IMR-90 (cell line): ENCODE measurements at regions not wholly inside any gene's neighbourhood (a gene's known extent, or its start where the extent isn't known, plus 50 kb on each side); places are given as distances from the start of the nearest gene placed in this dataset.

Source experiments
- ATAC-seq: fragments of 200-7000 bp; cut with Tn5 transposase; 2 replicates; pipeline ENCODE4 v1.9.1; 2020; ENCODE audit warnings: low read depth, mild to moderate bottlenecking, moderate library complexity
- BruUV-seq: library from RNA; stranded (reverse); fragments of 400-500 nt; replicated peaks from 2 replicates; lab custom pipeline; 2021; lab: Mats Ljungman, UMichigan
- CTCF ChIA-PET: fragments of 300-600 bp; formaldehyde crosslinking; extraction: SDS; loops from one replicate; lab custom pipeline; 2021; ENCODE audit warnings: antibody characterized with exemption; lab: Yijun Ruan, JAX
- POLR2A ChIA-PET: fragments of 300-600 bp; sonication (Branson Sonifier 250); formaldehyde crosslinking; loops from one replicate; lab custom pipeline; 2022; ENCODE audit warnings: antibody characterized with exemption; ENCODE audit not compliant: unreplicated experiment; lab: Charles Lee
- DNase-seq: peaks from one replicate; pipeline ENCODE4 v3.0.0; 2013
- H2AFZ ChIP-seq: replicated peaks from 2 replicates; pipeline ENCODE3; 2013; ENCODE audit warnings: low read length, mild to moderate bottlenecking; ENCODE audit not compliant: poor library complexity
- H2AK5ac ChIP-seq: 2 replicates; pipeline ENCODE4 v1.6.1; 2013; ENCODE audit warnings: low read depth, low read length, inconsistent platforms
- H2AK9ac ChIP-seq: replicated peaks from 2 replicates; pipeline ENCODE3; 2013; ENCODE audit warnings: mild to moderate bottlenecking, low read depth, low read length, moderate library complexity; ENCODE audit not compliant: poor library complexity
- H2BK120ac ChIP-seq: 2 replicates; pipeline ENCODE4 v1.6.1; 2013; ENCODE audit warnings: low read depth, low read length, inconsistent platforms
- H2BK15ac ChIP-seq: 3 replicates; pipeline ENCODE4 v1.6.1; 2013; ENCODE audit warnings: low read depth, low read length, inconsistent platforms
- H2BK20ac ChIP-seq: 2 replicates; pipeline ENCODE4 v1.6.1; 2013; ENCODE audit warnings: low read depth, mild to moderate bottlenecking, inconsistent platforms, low read length, moderate library complexity
- H2BK5ac ChIP-seq: 2 replicates; pipeline ENCODE4 v1.6.1; 2013; ENCODE audit warnings: mild to moderate bottlenecking, low read depth, low read length, inconsistent platforms; ENCODE audit not compliant: poor library complexity, severe bottlenecking
- H3K14ac ChIP-seq: replicated peaks from 2 replicates; pipeline ENCODE4 v1.6.1; 2013; ENCODE audit warnings: low read depth, low read length, inconsistent platforms
- H3K18ac ChIP-seq: 2 replicates; pipeline ENCODE4 v1.6.1; 2013; ENCODE audit warnings: low read depth, low read length, control low read depth
- H3K23ac ChIP-seq: 2 replicates; pipeline ENCODE4 v1.6.1; 2013; ENCODE audit warnings: low read depth, low read length, inconsistent platforms
- H3K27ac ChIP-seq: 2 replicates; pipeline ENCODE4 v1.5.1; 2013; ENCODE audit warnings: mild to moderate bottlenecking, control low read depth, low read length; ENCODE audit not compliant: insufficient read depth
- H3K27me3 ChIP-seq: 2 replicates; pipeline ENCODE4 v1.6.1; 2013; ENCODE audit warnings: low read length; ENCODE audit not compliant: control insufficient read depth, insufficient read depth
- H3K36me3 ChIP-seq: 2 replicates; pipeline ENCODE4 v1.6.1; 2013; ENCODE audit warnings: low read length, mixed read lengths; ENCODE audit not compliant: control insufficient read depth, insufficient read depth
- H3K4ac ChIP-seq: 2 replicates; pipeline ENCODE4 v1.6.1; 2013; ENCODE audit warnings: low read depth, low read length, inconsistent platforms
- H3K4me1 ChIP-seq: 2 replicates; pipeline ENCODE4 v1.6.1; 2013; ENCODE audit warnings: low read length, mixed read lengths; ENCODE audit not compliant: control insufficient read depth, insufficient read depth
- H3K4me2 ChIP-seq: 2 replicates; pipeline ENCODE4 v1.6.1; 2013; ENCODE audit warnings: low read depth, mild to moderate bottlenecking, control low read depth, low read length, moderate library complexity
- H3K4me3 ChIP-seq: 2 replicates; pipeline ENCODE4 v1.5.1; 2013; ENCODE audit warnings: low read depth, mild to moderate bottlenecking, control low read depth, low read length, moderate library complexity; ENCODE audit not compliant: insufficient read depth
- H3K56ac ChIP-seq: 2 replicates; pipeline ENCODE4 v1.6.1; 2013; ENCODE audit warnings: low read length, inconsistent platforms; ENCODE audit not compliant: insufficient read depth; ENCODE audit errors: extremely low read depth
- H3K79me1 ChIP-seq, 2 experiments: 2 replicates each; pipeline ENCODE4 v1.6.1; 2013; ENCODE audit warnings: low read length in 2 of 2, inconsistent platforms in 1 of 2, low read depth in 1 of 2
- H3K9ac ChIP-seq: 2 replicates; pipeline ENCODE4 v1.6.1; 2013; ENCODE audit warnings: low read depth, low read length, control low read depth
- H3K9me1 ChIP-seq: 2 replicates; pipeline ENCODE4 v1.6.1; 2013; ENCODE audit warnings: low read length, inconsistent platforms; ENCODE audit not compliant: insufficient read depth
- H3K9me3 ChIP-seq: 2 replicates; pipeline ENCODE4 v1.6.1; 2013; ENCODE audit warnings: low read length; ENCODE audit not compliant: control insufficient read depth, insufficient read depth
- H4K20me1 ChIP-seq: 2 replicates; pipeline ENCODE4 v1.6.1; 2013; ENCODE audit warnings: low read length, inconsistent platforms; ENCODE audit not compliant: insufficient read depth
- H4K5ac ChIP-seq: 2 replicates; pipeline ENCODE4 v1.6.1; 2013; ENCODE audit warnings: mild to moderate bottlenecking, low read depth, low read length, control low read depth
- H4K8ac ChIP-seq, 2 experiments: 2 replicates each; pipeline ENCODE4 v1.6.1; 2013; ENCODE audit warnings: low read depth in 2 of 2, low read length in 2 of 2, control low read depth in 1 of 2, inconsistent platforms in 1 of 2
- H4K91ac ChIP-seq: 2 replicates; pipeline ENCODE4 v1.6.1; 2013; ENCODE audit warnings: low read depth, low read length, inconsistent platforms; ENCODE audit not compliant: insufficient read depth
- BHLHE40 ChIP-seq: fragments of 150-350 bp; IDR thresholded peaks from 2 replicates; pipeline ENCODE4 v1.6.1; 2016; ENCODE audit warnings: mild to moderate bottlenecking, low read depth, low read length
- CEBPB ChIP-seq: IDR thresholded peaks from 2 replicates; pipeline ENCODE4 v1.6.1; 2012; ENCODE audit warnings: low read depth, low read length, improper control_type of control experiment
- CHD1 ChIP-seq: IDR thresholded peaks from 2 replicates; pipeline ENCODE4 v1.6.1; 2012; ENCODE audit warnings: low read depth, low read length, improper control_type of control experiment
- FOS ChIP-seq: fragments of 150-350 bp; IDR thresholded peaks from 2 replicates; pipeline ENCODE4 v1.6.1; 2016; ENCODE audit warnings: low read depth, low read length
- MAFK ChIP-seq: IDR thresholded peaks from 2 replicates; pipeline ENCODE4 v1.6.1; 2012; ENCODE audit warnings: low read depth, low read length, improper control_type of control experiment
- MAZ ChIP-seq: IDR thresholded peaks from 2 replicates; pipeline ENCODE4 v1.6.1; 2012; ENCODE audit warnings: low read depth, mild to moderate bottlenecking, low read length, improper control_type of control experiment, moderate library complexity, borderline replicate concordance
- MXI1 ChIP-seq: IDR thresholded peaks from 2 replicates; pipeline ENCODE4 v1.6.1; 2012; ENCODE audit warnings: low read depth, mild to moderate bottlenecking, low read length, moderate library complexity, borderline replicate concordance
- NFE2L2 ChIP-seq: fragments of 150-350 bp; IDR thresholded peaks from 2 replicates; pipeline ENCODE4 v1.6.1; 2016; ENCODE audit warnings: low read depth, mild to moderate bottlenecking, low read length
- POLR2A ChIP-seq: IDR thresholded peaks from 2 replicates; pipeline ENCODE4 v1.6.1; 2012; ENCODE audit warnings: mild to moderate bottlenecking, low read depth, low read length
- RCOR1 ChIP-seq: IDR thresholded peaks from 2 replicates; pipeline ENCODE4 v1.6.1; 2012; ENCODE audit warnings: mild to moderate bottlenecking, low read length, improper control_type of control experiment; ENCODE audit not compliant: insufficient replicate concordance
- SMC3 ChIP-seq: fragments of 150-350 bp; IDR thresholded peaks from 2 replicates; pipeline ENCODE4 v1.6.1; 2016; ENCODE audit warnings: low read depth, mild to moderate bottlenecking, antibody characterized with exemption, low read length, moderate library complexity
- WGBS, 2 experiments: methylation state at CpG; one replicate each; pipeline versions ENCODE4 v1.1.5 to v1.1.7; 2013; ENCODE audit warnings: missing lambda C conversion rate in 2 of 2; ENCODE audit not compliant: insufficient read length in 1 of 2; ENCODE audit errors: extremely low coverage in 2 of 2; 5-methylcytosine and 5-hydroxymethylcytosine counted together
- dilution Hi-C: fragments of 300-500 bp; cut with HindIII; formaldehyde crosslinking; loops from one replicate; pipeline ENCODE4 v1.14.3; 2018; ENCODE audit warnings: low sequenced_read_pairs; ENCODE audit not compliant: unreplicated experiment
- in situ Hi-C: fragments of 300-500 bp; cut with MboI; formaldehyde crosslinking; loops from 3 replicates; pipeline ENCODE4 v1.14.3; 2019; ENCODE audit warnings: low sequenced_read_pairs, inconsistent platforms, mixed read lengths
- intact Hi-C: fragments of 100-400 bp; cut with micrococcal nuclease; formaldehyde crosslinking; loops from 2 replicates; pipeline ENCODE4 v1.10.0; 2022
- TF ChIP-seq, protein P1 (sequence below): fragments of 150-350 bp; IDR thresholded peaks from 2 replicates; pipeline ENCODE4 v1.6.1; 2016; ENCODE audit warnings: low read depth, mild to moderate bottlenecking, low read length, moderate library complexity, borderline replicate concordance
- TF ChIP-seq, protein P2 (sequence below): conservative IDR thresholded peaks from 2 replicates; pipeline ENCODE4 v1.5.1; 2012; ENCODE audit warnings: mild to moderate bottlenecking, low read depth, low read length, improper control_type of control experiment
- TF ChIP-seq, protein P3 (sequence below): fragments of 150-350 bp; IDR thresholded peaks from 2 replicates; pipeline ENCODE4 v1.6.1; 2017; ENCODE audit warnings: mild to moderate bottlenecking, antibody characterized with exemption, low read length, low read depth

DNA sequence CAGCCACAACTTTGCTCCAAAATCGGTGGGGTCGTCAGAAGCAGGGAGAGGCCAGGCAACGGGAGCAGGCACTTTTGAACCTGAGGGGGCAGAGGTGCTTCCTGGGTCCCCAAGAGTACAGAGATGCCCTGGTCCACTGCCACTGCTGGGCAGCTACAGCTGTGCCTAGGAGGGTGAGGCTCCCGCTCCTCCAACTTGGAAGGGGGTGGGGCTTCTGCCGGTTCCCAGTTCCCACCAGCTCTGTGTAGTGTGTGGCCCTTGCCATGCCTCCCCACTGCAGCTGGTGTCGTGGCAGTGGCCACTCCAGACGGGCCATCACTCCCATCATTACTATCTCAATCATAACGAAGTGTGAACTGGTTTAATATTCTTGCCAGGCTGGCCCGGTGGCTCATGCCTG, 1496.3 kb downstream of the PCDH7 start:
- ATAC-seq, result no peak
- Histone ChIP-seq H3K56ac (no peak overlapping the region), H2AK9ac (no peak overlapping the region), H2BK15ac (no peak overlapping the region), H2BK20ac (no peak overlapping the region), H3K23ac (no peak overlapping the region), H2BK5ac (no peak overlapping the region), H2AK5ac (no peak overlapping the region), H3K36me3 (no peaks in the 10 kb centered on the region), H3K18ac (no peak overlapping the region), H3K27ac (no peak overlapping the region), H3K27me3 (no peaks in the 10 kb centered on the region), H2AFZ (no peak overlapping the region), H4K91ac (no peak overlapping the region), H3K9me1 (no peaks in the 10 kb centered on the region), H3K4ac (no peak overlapping the region), H3K4me3 (no peak overlapping the region), H3K79me1 (no peaks in the 10 kb centered on the region), H3K14ac (no peak overlapping the region), H3K9me3 (peaks cover 8% of the 10 kb centered on the region; the same call in 1 of the 2 replicates), H2BK120ac (no peak overlapping the region), H4K5ac (no peak overlapping the region), H4K8ac (no peak overlapping the region), H3K4me2 (no peak overlapping the region), H4K20me1 (no peaks in the 10 kb centered on the region), H3K4me1 (no peaks in the 10 kb centered on the region), H3K9ac (no peak overlapping the region)
- dilution Hi-C loops (no loop called here), in situ Hi-C loops (no loop called here), intact Hi-C loops (no loop called here)
- POLR2A ChIA-PET, result no interaction called here
- TF ChIP-seq, protein P1, sequence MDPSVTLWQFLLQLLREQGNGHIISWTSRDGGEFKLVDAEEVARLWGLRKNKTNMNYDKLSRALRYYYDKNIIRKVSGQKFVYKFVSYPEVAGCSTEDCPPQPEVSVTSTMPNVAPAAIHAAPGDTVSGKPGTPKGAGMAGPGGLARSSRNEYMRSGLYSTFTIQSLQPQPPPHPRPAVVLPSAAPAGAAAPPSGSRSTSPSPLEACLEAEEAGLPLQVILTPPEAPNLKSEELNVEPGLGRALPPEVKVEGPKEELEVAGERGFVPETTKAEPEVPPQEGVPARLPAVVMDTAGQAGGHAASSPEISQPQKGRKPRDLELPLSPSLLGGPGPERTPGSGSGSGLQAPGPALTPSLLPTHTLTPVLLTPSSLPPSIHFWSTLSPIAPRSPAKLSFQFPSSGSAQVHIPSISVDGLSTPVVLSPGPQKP, result no peak
- no peak for TF ChIP-seq SMC3
- no peak for TF ChIP-seq NFE2L2
- TF ChIP-seq POLR2A, result no peak
- no peak for TF ChIP-seq BHLHE40
- TF ChIP-seq MAZ, result no peak
- no peak for TF ChIP-seq CEBPB
- no peak for TF ChIP-seq FOS
- TF ChIP-seq RCOR1, result no peak
- TF ChIP-seq, protein P2, sequence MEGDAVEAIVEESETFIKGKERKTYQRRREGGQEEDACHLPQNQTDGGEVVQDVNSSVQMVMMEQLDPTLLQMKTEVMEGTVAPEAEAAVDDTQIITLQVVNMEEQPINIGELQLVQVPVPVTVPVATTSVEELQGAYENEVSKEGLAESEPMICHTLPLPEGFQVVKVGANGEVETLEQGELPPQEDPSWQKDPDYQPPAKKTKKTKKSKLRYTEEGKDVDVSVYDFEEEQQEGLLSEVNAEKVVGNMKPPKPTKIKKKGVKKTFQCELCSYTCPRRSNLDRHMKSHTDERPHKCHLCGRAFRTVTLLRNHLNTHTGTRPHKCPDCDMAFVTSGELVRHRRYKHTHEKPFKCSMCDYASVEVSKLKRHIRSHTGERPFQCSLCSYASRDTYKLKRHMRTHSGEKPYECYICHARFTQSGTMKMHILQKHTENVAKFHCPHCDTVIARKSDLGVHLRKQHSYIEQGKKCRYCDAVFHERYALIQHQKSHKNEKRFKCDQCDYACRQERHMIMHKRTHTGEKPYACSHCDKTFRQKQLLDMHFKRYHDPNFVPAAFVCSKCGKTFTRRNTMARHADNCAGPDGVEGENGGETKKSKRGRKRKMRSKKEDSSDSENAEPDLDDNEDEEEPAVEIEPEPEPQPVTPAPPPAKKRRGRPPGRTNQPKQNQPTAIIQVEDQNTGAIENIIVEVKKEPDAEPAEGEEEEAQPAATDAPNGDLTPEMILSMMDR, result no peak
- no peak for TF ChIP-seq MAFK
- TF ChIP-seq CHD1, result no peak
- TF ChIP-seq MXI1, result no peak
- TF ChIP-seq, protein P3, sequence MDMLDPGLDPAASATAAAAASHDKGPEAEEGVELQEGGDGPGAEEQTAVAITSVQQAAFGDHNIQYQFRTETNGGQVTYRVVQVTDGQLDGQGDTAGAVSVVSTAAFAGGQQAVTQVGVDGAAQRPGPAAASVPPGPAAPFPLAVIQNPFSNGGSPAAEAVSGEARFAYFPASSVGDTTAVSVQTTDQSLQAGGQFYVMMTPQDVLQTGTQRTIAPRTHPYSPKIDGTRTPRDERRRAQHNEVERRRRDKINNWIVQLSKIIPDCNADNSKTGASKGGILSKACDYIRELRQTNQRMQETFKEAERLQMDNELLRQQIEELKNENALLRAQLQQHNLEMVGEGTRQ, result no peak
- CTCF ChIA-PET, result no interaction called here
- DNase-seq, result no peak
- no TSS peak for BruUV-seq
- 40% methylated on average over 1 of the region's 9 CpGs; no CpG with 5 or more reads in 1 of the 2 experiments for WGBS, 2 experiments
